GM19238 (cell line): ENCODE measurements at regions not wholly inside any gene's neighbourhood (a gene's known extent, or its start where the extent isn't known, plus 50 kb on each side); places are given as distances from the start of the nearest gene placed in this dataset.

Experiments
- DNase-seq: peaks from one replicate; pipeline ENCODE4 v3.0.0; 2011; ENCODE audit warnings: low spot score; ENCODE audit not compliant: insufficient read length

DNA sequence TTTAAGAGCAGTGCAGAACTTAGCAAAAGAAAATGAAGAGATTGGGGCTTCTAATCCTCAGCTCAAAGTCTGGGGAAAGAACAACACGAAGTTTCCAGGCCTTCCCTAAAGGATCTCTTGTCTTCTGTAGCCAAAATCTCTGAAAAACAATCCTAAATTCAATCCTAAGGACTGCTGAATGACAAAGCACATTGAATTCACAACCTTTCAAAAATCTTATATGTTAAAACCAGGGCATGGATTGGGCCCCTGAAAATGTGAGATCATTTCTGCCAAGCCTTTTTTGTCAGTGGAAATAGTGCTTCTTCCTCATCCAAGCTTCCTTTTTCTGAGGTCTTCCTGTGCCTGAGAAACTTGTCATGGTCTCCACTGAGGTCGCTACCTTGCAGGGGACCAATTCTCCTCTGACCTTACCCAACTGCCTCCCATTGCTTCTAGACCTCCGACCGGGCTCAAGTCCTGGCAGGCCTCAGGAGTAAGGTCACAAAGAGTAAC is 126.2 kb upstream of the ARID1B start:
- DNase-seq: no peak

DNA sequence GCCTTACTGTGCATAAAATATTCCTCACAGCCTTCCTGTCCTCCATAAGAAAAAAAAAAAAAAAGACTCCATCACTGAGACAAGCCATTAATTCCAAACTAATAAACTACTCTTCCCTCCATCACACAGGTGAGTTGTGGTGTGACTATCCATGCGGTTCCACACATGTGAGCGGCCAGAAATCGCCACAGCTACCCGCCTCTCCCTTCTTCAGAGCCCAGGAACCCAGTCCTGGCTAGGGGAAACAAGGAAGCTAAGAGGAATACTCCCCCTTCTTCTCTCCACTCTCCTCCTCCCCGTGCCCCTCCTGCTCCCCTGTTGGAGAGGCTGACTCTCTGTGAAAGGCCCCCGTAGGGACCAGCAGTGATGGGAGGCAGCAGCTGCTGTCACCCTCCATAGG is 128.6 kb upstream of the ARID1B start:
- no peak for DNase-seq

DNA sequence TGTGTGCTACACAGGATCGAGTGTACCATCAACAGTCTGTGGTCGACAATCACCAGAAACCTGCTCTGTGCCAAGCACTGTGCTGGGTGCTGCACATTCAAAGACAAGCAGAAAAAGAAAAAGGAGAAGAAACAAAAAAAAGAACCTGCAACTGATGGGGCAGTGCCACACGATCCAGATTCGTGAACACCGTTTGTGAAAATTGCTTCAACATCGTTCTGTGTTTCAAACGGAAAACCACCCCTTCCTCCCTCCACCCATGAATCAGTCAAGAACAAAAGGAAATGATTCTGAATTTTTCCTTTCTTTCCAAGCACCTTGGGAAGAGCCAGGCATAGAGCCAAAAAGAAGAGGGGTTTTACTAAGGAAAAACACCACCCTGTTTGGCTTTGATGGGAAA is 129.2 kb upstream of the ARID1B start:
- DNase-seq: no peak

DNA sequence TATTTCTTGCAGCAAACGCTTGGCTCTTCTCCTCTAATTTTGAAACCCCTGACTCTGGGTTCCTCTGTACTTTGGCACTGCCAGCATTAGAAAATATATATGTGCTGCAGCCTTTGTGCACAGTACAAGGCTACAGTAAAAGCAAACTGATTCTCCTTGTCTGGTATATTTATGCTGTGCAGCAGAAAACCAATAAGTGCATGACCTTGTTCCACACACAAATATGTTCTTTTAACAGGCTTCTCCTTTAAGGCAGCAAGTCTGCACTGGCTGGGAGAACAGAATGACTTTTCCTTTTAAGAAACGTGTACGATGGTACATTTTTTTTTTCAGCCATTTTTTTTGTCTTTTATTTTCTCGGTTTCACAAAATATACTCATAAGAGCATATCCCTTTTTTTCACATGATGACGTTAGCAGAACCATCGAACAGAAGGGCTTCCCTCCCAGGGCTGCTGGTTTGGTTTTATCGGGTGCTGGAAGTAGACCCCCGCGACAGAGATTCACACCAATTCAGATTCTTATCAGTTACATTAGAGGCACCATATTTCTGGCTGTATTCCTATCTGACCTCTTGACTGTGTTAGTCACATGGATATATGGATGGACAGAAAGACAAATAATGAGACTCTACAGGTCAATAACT is 129.9 kb upstream of the ARID1B start:
- DNase-seq: no peak

DNA sequence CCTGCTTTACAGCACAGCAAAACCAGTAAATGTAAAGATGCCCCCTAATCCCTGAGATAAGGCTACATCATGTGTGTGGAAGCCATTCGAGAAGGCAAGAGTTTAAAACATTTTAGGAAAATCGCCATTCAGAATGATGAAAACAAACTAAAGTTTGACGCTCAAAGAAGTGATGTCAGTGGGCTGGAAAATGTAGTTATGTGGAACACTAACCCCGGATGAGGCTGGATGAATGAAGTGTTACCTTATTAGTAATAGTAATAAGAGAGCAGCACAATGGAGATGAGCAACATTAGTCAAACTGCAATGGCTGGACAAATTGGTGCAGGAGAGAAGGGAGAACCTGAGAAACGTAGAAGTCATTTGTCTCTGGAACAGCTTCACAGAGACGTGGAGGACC is 130.7 kb upstream of the ARID1B start:
- DNase-seq: no peak

- DNase-seq: no peak
Measured at GRCh38 chr6:156645097-156645496, 132.1 kb upstream of the ARID1B start.

DNA sequence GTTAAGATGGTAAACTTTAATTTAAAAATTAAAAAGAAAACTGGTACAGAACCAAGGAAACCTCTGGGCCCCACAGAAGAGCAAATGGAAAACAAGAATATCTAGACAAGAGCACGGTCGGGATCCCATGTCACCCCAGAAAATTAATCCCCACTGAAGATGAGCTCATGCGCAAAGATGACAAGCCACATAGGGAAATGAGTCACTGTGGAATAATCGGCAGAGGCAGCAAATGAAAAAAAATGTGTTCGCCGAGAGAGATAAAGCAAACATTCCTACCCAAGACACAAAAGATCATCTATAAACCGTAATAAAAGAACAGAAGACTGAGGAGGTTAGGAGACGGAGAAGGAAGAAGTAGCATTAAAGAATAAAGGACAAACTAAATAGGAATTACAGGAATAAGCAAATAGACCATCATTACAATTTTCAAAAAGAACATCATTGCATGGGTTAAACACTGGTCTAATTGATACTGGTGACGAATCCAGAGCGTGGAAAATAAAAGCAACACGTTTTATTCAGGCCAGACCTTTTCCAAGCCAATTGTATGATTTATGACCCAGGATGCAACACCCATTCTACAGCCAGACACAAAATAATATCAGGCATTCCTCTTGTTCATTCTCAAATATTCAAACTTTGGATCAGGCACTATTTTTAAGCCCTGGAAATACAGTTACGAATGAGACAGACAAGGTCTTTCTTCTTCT is 138.0 kb upstream of the ARID1B start:
- DNase-seq: no peak

DNA sequence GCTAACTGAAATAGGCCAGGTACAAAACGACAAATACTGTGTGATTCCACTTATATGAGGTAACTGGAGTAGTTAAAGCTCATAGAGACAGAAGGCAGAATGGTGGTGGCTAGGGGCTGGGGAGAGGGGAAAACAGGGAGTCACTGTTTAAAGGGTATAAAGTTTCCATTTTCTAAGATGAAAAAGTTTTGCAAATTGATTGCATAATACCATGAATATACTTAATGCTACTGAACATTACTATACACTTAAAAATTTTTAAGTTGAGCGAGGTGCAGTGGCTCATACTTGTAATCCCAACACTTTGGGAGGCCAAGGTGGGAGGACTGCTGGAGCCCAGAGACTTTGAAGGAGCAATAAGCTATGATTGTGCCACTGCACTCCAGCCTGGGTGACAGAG is 138.6 kb upstream of the ARID1B start:
- DNase-seq: no peak

DNA sequence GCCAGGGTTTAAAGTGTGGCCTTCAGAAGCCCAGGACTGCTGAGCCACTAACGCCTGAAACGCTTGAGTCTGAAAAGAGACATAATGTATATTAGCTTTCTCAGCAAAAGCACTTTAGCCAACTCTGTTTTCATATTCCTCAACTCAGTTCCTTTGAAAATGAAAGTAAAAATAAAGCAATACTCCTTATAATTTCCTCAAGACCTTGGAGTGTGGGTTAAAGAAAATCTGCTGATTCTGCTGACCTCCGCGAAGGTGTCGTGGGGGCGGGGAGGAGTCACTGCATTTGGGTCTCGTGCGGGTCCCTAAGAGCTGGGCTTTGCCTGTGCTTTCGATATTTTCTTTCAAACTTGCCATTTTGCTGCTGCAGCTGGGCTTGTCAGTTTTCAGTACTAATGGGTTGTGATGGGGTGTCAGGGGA is 142.2 kb upstream of the ARID1B start:
- no peak for DNase-seq

- no peak for DNase-seq
Measured at GRCh38 chr6:156634048-156634447, 143.1 kb upstream of the ARID1B start.

DNA sequence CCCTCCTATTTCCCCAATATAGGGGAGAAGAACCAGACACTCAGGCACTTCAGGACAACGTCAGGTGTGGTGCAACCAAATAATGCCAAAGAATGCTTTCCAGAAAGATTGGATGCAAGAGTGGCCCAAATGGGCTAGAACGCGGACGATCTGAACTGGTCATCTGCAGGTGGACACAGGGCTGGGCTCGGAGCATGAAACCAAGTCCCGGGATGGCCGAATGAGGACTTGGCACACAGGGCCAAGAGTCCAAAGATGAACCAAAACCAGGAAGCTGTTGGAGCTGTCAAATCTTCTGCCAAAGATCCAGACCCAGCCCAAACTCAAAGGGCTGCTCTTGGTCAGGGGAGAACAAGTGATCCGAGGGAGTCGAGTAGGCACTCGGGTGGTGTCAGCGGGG is 143.9 kb upstream of the ARID1B start:
- DNase-seq: no peak

- DNase-seq: no peak
Measured at GRCh38 chr6:156630613-156631302, 146.4 kb upstream of the ARID1B start.

DNA sequence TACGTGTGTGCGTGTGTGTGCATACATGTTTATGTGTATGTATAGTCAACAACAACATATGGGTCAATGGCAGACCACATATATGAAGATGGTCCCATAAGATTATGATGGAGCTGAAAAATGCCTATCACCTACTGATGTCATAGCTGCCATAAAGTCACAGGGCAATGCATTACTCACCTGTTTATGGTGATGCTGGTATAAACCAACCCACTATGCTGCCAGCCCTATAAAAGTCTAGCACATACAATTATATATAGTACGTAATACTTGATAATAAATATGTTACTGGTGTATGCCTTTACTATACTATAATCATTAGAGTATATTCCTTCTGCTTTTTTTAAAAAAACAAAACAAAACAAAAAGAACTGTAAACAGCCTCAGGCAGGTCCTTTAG is 148.4 kb upstream of the ARID1B start:
- no peak for DNase-seq

- no peak for DNase-seq
Measured at GRCh38 chr6:156627524-156627923, 149.7 kb upstream of the ARID1B start.

DNA sequence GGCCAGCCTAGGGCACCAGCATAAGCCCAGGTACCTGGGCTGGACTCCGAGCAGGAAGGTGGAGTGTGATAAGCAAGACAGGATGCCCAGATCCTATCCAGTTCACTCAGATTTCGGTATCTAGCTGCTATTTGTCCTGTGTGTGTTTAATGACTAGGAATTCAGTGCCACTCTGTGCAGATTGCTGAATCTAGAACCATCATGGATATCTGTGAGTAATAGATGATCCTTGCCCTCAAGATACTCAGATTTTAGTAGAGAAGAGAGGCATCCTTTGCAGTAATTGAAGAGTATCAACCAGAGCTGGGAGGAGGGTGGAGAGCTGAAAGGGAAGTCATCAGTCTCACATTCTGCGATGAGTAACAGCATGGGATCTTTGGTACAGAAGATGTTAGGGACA is 155.0 kb upstream of the ARID1B start:
- DNase-seq: no peak

DNA sequence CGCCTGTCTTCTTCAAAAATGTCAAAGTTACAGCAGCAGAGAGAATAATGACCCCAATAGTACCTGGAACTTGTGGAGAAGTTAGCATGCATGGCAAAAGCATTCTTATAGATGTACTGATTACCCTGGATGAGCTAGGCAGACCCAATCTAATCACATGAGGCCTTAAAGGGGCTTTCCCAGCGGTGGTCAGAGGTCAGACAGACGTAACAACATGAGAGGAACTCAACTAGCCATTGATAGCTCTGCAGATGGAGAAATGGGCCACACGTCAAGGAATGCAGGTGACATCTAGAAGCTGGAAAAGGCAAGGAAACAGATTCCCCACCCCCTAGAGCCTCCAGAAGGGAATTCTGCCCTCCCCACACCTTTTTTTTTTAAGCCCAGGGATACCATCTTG is 156.8 kb upstream of the ARID1B start:
- DNase-seq: no peak

DNA sequence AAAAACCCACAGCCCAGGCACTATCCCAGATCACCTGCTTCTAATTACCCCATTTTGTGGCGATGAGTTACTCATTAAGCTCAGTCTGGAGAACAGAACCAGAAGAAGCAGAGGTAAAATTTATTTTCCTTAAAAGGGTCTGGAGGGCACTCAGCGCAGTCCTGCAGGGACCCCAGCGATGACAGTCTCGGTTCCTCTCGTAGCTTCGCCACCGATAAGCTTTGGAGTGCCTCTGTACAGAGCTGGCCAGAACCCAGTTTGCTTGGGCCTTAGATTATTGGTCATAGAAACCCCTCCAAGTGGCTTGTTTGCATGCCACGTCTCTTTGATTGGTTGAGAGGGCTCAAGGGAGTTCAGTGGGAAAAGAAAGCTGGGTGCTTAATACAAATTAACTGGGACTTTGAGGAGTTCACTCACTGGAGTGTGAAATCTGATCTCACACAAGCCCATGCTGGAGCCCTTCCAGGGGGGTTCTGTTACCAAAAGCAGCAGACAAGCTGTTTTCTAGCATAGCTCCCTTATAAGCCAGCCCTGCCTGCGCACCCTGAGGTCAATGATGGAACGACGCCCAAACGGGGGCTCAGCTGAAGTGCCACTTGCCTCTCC is 158.5 kb upstream of the ARID1B start:
- DNase-seq: no peak

DNA sequence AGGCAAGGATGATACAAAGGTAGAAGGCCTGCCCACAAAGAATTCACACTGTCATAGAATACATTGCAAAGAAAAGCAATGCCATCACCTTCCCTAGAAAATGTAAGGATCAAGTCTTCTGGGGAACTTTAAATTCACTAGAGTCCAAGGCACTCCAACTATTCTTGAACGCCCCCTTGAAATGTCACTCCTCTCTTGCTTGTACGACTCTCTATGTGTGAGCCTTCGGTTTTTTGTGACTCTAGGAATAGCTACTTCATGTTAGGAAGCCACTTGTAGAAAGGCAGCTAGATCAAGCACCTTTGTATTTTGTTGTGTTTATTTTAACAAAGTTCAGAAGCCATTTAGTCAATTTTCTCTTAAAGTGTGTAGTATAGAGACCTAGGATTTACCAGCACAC is 159.2 kb upstream of the ARID1B start:
- no peak for DNase-seq

GRCh38 chr6:156617376-156617775 is 159.8 kb upstream of the ARID1B start:
- no peak for DNase-seq

GRCh38 chr6:156616495-156616894 is 160.7 kb upstream of the ARID1B start:
- no peak for DNase-seq

DNA sequence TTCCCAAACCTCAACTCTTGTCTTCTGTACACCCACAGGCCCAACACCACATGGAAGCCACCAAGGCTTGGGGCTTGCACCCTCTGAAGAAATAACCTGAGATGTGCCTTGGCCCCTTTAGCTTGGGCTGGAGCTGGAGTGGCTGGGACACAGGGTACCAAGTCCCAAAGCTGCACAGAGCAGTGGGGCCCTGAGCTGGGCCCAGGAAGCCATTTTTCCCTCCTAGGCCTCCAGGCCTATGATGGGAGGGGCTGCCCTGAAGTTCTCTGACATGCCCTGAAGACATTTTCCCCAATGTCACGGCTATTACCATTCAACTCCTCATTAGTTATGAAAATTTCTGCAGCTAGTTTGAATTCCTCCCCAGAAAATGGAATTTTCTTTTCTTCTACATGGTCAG is 163.2 kb upstream of the ARID1B start:
- DNase-seq: no peak

DNA sequence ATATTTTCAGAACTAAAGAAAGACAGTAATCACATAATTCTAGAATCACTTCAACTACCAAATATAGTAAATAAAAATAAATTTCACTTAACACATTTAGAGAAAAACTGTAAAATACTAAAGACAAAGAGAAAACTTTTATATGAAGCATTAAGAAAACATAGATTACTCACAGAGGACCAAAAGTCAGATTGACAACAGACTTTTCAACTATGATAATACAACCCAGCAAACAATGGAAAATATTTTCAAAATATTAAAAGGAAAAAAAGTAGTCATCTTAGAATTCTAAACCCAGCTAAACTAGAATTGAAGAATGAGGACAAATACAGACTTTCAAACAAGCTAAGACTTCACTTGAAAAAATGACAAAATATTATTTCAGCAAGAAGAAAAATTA is 164.8 kb upstream of the ARID1B start:
- DNase-seq: no peak
